H1 (cell line): ENCODE measurements at regions not wholly inside any gene's neighbourhood (a gene's known extent, or its start where the extent isn't known, plus 50 kb on each side); places are given as distances from the start of the nearest gene placed in this dataset.

Experiments used
- BCL11A ChIP-seq, 2 experiments: IDR thresholded peaks; one replicate each; pipeline ENCODE4 v1.6.1; 2011; ENCODE audit warnings: low read depth in 2 of 2, low read length in 2 of 2, mild to moderate bottlenecking in 2 of 2
- BRCA1 ChIP-seq: IDR thresholded peaks from 2 replicates; pipeline ENCODE4 v1.6.1; 2012; ENCODE audit warnings: low read depth, low read length, improper control_type of control experiment
- KDM1A ChIP-seq: fragments of 200-600, 300-600 bp; sonication (generic); IDR thresholded peaks from 2 replicates; pipeline ENCODE4 v1.7.1; 2016; ENCODE audit warnings: mild to moderate bottlenecking, low read length, borderline replicate concordance
- PHF8 ChIP-seq: fragments of 200-600 bp; sonication (generic); conservative IDR thresholded peaks from 2 replicates; pipeline ENCODE4 v1.7.1; 2012; ENCODE audit warnings: low read depth, mild to moderate bottlenecking, inconsistent platforms, low read length, moderate library complexity
- RAD21 ChIP-seq, 2 experiments: IDR thresholded peaks in 1 of 2; conservative IDR thresholded peaks in 1 of 2; 2 replicates each; pipeline ENCODE4 v1.6.1; 2011; ENCODE audit warnings: low read depth in 2 of 2, low read length in 2 of 2, improper control_type of control experiment in 1 of 2, inconsistent platforms in 1 of 2, mild to moderate bottlenecking in 1 of 2, moderate library complexity in 1 of 2

- TF ChIP-seq KDM1A (no peak), BRCA1 (no peak), BCL11A (IDR thresholded peaks at IDR 0.05; ENCODE audit: low read depth in 2 of 2, low read length in 2 of 2) (no peak), RAD21 (IDR thresholded peaks at IDR 0.05 in 1 of 2, conservative IDR thresholded peaks at IDR 0.05 in 1 of 2; ENCODE audit: low read depth in 2 of 2, low read length in 2 of 2) (no peak), PHF8 (no peak)
- TF ChIP-seq, all 59 proteins: peak for 0
These were observed 432.4 kb upstream of the LUZP2 start (continued) for GRCh38 chr11:24064309-24064903.
